Caco-2 (cell line): ENCODE measurements at regions not wholly inside any gene's neighbourhood (a gene's known extent, or its start where the extent isn't known, plus 50 kb on each side); places are given as distances from the start of the nearest gene placed in this dataset.

Experiments used
- BruUV-seq: library from RNA; stranded (reverse); fragments of 400-500 nt; replicated peaks from 2 replicates; lab custom pipeline; 2021; lab: Mats Ljungman, UMichigan
- CTCF ChIA-PET: fragments of 300-600 bp; sonication (Branson Sonifier 250); formaldehyde crosslinking; loops from one replicate; lab custom pipeline; 2022; ENCODE audit warnings: antibody characterized with exemption; lab: Charles Lee
- POLR2A ChIA-PET: fragments of 300-600 bp; sonication (Branson Sonifier 250); formaldehyde crosslinking; loops from one replicate; lab custom pipeline; 2022; ENCODE audit warnings: antibody characterized with exemption; lab: Charles Lee
- DNase-seq, 2 experiments: peaks; one replicate each; pipeline versions ENCODE4 v3.0.0 to v3.0.0-alpha.2; 2020 to 2022
- H3K27me3 ChIP-seq: replicated peaks from 2 replicates; pipeline ENCODE4 v1.6.0; 2011; ENCODE audit warnings: low read length; ENCODE audit not compliant: control insufficient read depth, insufficient read depth
- H3K36me3 ChIP-seq: 2 replicates; pipeline ENCODE4 v1.5.1; 2011; ENCODE audit warnings: low read length; ENCODE audit not compliant: control insufficient read depth, insufficient read depth
- H3K4me1 ChIP-seq: fragments of 250-450 bp; sonication (Bioruptor Pico); 2 replicates; pipeline ENCODE4 v1.5.1; 2020; ENCODE audit warnings: mild to moderate bottlenecking
- H3K4me3 ChIP-seq: 2 replicates; pipeline ENCODE4 v1.5.1; 2011; ENCODE audit warnings: low read depth, mild to moderate bottlenecking, control low read depth, low read length
- H3K9me3 ChIP-seq: fragments of 250-450 bp; sonication (Bioruptor Pico); 2 replicates; pipeline ENCODE4 v1.5.1; 2020; ENCODE audit warnings: mild to moderate bottlenecking, moderate library complexity
- H3K27ac Mint-ChIP-seq: one replicate; pipeline ENCODE4 v1.8.0; 2022; ENCODE audit warnings: mixed read lengths; ENCODE audit not compliant: unreplicated experiment
- H3K27me3 Mint-ChIP-seq: one replicate; pipeline ENCODE4 v1.8.0; 2022; ENCODE audit warnings: mixed read lengths; ENCODE audit not compliant: insufficient read depth, unreplicated experiment
- H3K36me3 Mint-ChIP-seq: one replicate; pipeline ENCODE4 v1.8.0; 2022; ENCODE audit warnings: mild to moderate bottlenecking, mixed read lengths; ENCODE audit not compliant: insufficient read depth, unreplicated experiment
- H3K4me1 Mint-ChIP-seq: one replicate; pipeline ENCODE4 v1.8.0; 2022; ENCODE audit warnings: low read depth, mixed read lengths; ENCODE audit not compliant: unreplicated experiment
- H3K4me3 Mint-ChIP-seq: one replicate; pipeline ENCODE4 v1.8.0; 2022; ENCODE audit warnings: mild to moderate bottlenecking, moderate library complexity, mixed read lengths; ENCODE audit not compliant: unreplicated experiment
- H3K9me3 Mint-ChIP-seq: one replicate; pipeline ENCODE4 v1.8.0; 2022; ENCODE audit warnings: mixed read lengths; ENCODE audit not compliant: unreplicated experiment
- CTCF ChIP-seq, 2 experiments: fragments of 200-600 bp in 1 of 2; IDR thresholded peaks; 1 replicate in 1 of 2; 2 replicates in 1 of 2; pipeline versions ENCODE4 v1.5.1 to v1.8.0; 2011 to 2022; ENCODE audit warnings: antibody characterized with exemption in 1 of 2, control low read depth in 1 of 2, inconsistent platforms in 1 of 2, low read depth in 1 of 2, low read length in 1 of 2, mild to moderate bottlenecking in 1 of 2, moderate library complexity in 1 of 2; ENCODE audit not compliant: insufficient read depth in 1 of 2, severe bottlenecking in 1 of 2, unreplicated experiment in 1 of 2
- intact Hi-C: fragments of 100-400 bp; cut with micrococcal nuclease; formaldehyde crosslinking; loops from one replicate; pipeline ENCODE4 v1.10.0; 2022; ENCODE audit not compliant: unreplicated experiment

DNA sequence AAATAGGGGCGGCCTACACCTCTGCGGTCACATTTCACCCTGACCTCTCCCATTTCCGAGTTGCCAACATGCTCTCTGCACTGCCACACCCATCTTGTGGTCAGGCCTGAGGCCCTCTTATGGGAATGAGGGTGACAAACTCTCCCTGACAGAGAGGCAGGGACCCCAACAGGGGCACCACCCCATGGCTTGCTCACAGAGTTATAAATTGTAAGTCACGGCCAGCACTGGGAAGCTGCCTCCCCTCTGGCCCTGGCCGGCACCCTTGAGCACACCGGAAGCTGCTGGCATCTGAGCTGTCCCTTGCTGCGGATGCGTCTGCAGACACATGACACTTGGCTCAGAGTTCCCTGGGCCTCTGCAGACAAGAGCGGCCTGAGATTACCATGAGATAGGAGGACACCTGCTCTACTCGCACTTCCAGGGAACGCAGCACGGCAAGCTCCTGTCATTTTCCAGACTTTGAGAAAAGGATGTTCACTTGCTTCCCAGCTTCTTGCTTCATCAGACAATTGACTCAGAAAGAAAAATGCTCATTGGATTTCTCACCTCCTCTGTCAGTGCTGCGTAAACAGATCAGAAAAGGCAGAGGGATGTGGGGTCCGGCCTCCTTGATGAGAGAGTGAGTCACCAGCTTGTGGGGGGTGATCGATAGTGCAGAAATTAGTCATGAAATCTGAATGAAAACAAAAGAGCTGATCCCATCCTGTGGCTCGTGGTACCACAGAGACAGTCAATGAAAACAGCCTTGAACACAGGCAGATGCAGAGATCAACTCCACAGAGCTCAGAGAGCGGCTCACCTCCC, 269.8 kb downstream of the SYK start:
- no peaks in the 10 kb centered on the region for H3K4me1 Mint-ChIP-seq
- H3K27me3 ChIP-seq, result no peaks in the 10 kb centered on the region
- no peaks in the 10 kb centered on the region for H3K9me3 ChIP-seq
- TF ChIP-seq CTCF (IDR thresholded peaks at IDR 0.05; ENCODE audit: insufficient read depth in 1 of 2, low read depth in 1 of 2, low read length in 1 of 2, severe bottlenecking in 1 of 2, unreplicated experiment in 1 of 2), result no peak
- no TSS peak for BruUV-seq
- intact Hi-C loops, result no loop called here
- POLR2A ChIA-PET, result no interaction called here
- H3K4me1 ChIP-seq, result no peaks in the 10 kb centered on the region
- no peak overlapping the region for H3K4me3 ChIP-seq
- DNase-seq, result no peak
- no peaks in the 10 kb centered on the region for H3K27me3 Mint-ChIP-seq
- no peaks in the 10 kb centered on the region for H3K36me3 ChIP-seq
- no peak overlapping the region for H3K4me3 Mint-ChIP-seq
- CTCF ChIA-PET, result no interaction called here
- H3K36me3 Mint-ChIP-seq, result no peaks in the 10 kb centered on the region
- no peak overlapping the region for H3K27ac Mint-ChIP-seq
- H3K9me3 Mint-ChIP-seq, result no peaks in the 10 kb centered on the region

- CTCF ChIA-PET, result no interaction called here
- Mint-ChIP-seq H3K4me3 (no peak overlapping the region), H3K36me3 (no peaks in the 10 kb centered on the region), H3K27me3 (no peaks in the 10 kb centered on the region), H3K4me1 (peaks cover 2% of the 10 kb centered on the region), H3K9me3 (no peaks in the 10 kb centered on the region), H3K27ac (no peak overlapping the region)
- Histone ChIP-seq H3K9me3 (no peaks in the 10 kb centered on the region), H3K4me1 (no peaks in the 10 kb centered on the region), H3K36me3 (no peaks in the 10 kb centered on the region), H3K27me3 (no peaks in the 10 kb centered on the region), H3K4me3 (no peak overlapping the region)
- no peak for TF ChIP-seq CTCF (IDR thresholded peaks at IDR 0.05; ENCODE audit: insufficient read depth in 1 of 2, low read depth in 1 of 2, low read length in 1 of 2, severe bottlenecking in 1 of 2, unreplicated experiment in 1 of 2)
- BruUV-seq, result no TSS peak
- no peak for DNase-seq
- intact Hi-C loops, result no loop called here
- POLR2A ChIA-PET, result no interaction called here
Observed at GRCh38 chr9:91073049-91073810, 271.6 kb downstream of the SYK start.

GRCh38 chr9:91073811-91074771, 272.5 kb downstream of the SYK start:
- no peaks in the 10 kb centered on the region for H3K36me3 ChIP-seq
- Mint-ChIP-seq H3K9me3 (no peaks in the 10 kb centered on the region), H3K27ac (no peak overlapping the region), H3K36me3 (no peaks in the 10 kb centered on the region), H3K4me3 (no peak overlapping the region), H3K27me3 (no peaks in the 10 kb centered on the region), H3K4me1 (peaks cover 8% of the 10 kb centered on the region)
- CTCF ChIA-PET, result no interaction called here
- no peak for TF ChIP-seq CTCF (IDR thresholded peaks at IDR 0.05; ENCODE audit: insufficient read depth in 1 of 2, low read depth in 1 of 2, low read length in 1 of 2, severe bottlenecking in 1 of 2, unreplicated experiment in 1 of 2)
- DNase-seq, result no peak
- no peaks in the 10 kb centered on the region for H3K27me3 ChIP-seq
- no peak overlapping the region for H3K4me3 ChIP-seq
- H3K9me3 ChIP-seq, result no peaks in the 10 kb centered on the region
- intact Hi-C loops, result no loop called here
- BruUV-seq, result no TSS peak
- POLR2A ChIA-PET, result no interaction called here
- H3K4me1 ChIP-seq, result no peaks in the 10 kb centered on the region
